ENCODE measurements at regions not wholly inside any gene's neighbourhood (a gene's known extent, or its start where the extent isn't known, plus 50 kb on each side); places are given as distances from the start of the nearest gene placed in this dataset.

- ChIA-PET RAD21 (ENCODE audit: low non-redundant PET in 1 of 2, low total read pairs in 2 of 2, uncharacterized antibody in 2 of 2, unreplicated experiment in 2 of 2) (no interaction called here), CTCF (no interaction called here)
- no peak overlapping the region for H2AFZ ChIP-seq (ENCODE audit: low read depth, low read length, poor library complexity, severe bottlenecking)
Measured at GRCh38 chr15:93664213-93664956, 567.0 kb upstream of the MCTP2 start.

More at GRCh38 chr15:93664213-93664956, 567.0 kb upstream of the MCTP2 start:
- intact Hi-C loops (cut with micrococcal nuclease): no loop called here
- Histone ChIP-seq H3K27me3 (ENCODE audit: insufficient read depth, low read length) (no peaks in the 10 kb centered on the region), H3K27ac (ENCODE audit: low read depth, low read length) (no peak overlapping the region), H3K9me2 (ENCODE audit: insufficient read depth) (no peaks in the 10 kb centered on the region), H3K4me2 (ENCODE audit: low read length) (no peak overlapping the region), H3K9ac (ENCODE audit: low read length) (no peak overlapping the region), H3K4me1 (ENCODE audit: control insufficient read depth in 1 of 2, insufficient read depth in 2 of 2, low read length in 2 of 2) (no peaks in the 10 kb centered on the region), H3K4me3 (replicated peaks in 1 of 2; ENCODE audit: low read depth in 1 of 2, low read length in 2 of 2) (no peak overlapping the region), H3K79me2 (ENCODE audit: insufficient read depth, low read length) (no peaks in the 10 kb centered on the region), H4K20me1 (ENCODE audit: insufficient read depth) (no peaks in the 10 kb centered on the region), H3K9me3 (ENCODE audit: control insufficient read depth in 1 of 2, insufficient read depth in 1 of 2, low read depth in 1 of 2, low read length in 2 of 2) (peaks cover 0 to 5% of the 10 kb centered on the region in 2 experiments; a peak in 1 of 4 replicates), H3K36me3 (ENCODE audit: control insufficient read depth in 1 of 2, insufficient read depth in 2 of 2, low read length in 2 of 2) (no peaks in the 10 kb centered on the region)
- ATAC-seq (no peak), DNase-seq (ENCODE audit: low read depth, low spot score) (no peak)
- no TSS peak for BruUV-seq (replicated peaks)
- TF ChIP-seq RAD21 (IDR thresholded peaks at IDR 0.05; ENCODE audit: low read depth) (no peak), EZH2 (IDR thresholded peaks at IDR 0.05) (no peak), EZH2phosphoT487 (IDR thresholded peaks at IDR 0.05; ENCODE audit: borderline replicate concordance) (no peak), EGR1 (IDR thresholded peaks at IDR 0.05; ENCODE audit: low read depth) (no peak), CEBPB (IDR thresholded peaks at IDR 0.05; ENCODE audit: low read depth) (no peak), ZNF274 (IDR thresholded peaks at IDR 0.05; ENCODE audit: low read depth, low read length) (no peak), SIN3A (IDR thresholded peaks at IDR 0.05; ENCODE audit: low read depth) (no peak), YY1 (IDR thresholded peaks at IDR 0.05; ENCODE audit: extremely low read depth, insufficient replicate concordance, low read depth, low read length) (no peak), ZFX (IDR thresholded peaks at IDR 0.05) (no peak), FOSL1 (IDR thresholded peaks at IDR 0.05; ENCODE audit: low read depth) (no peak), ELF1 (IDR thresholded peaks at IDR 0.05; ENCODE audit: borderline replicate concordance, low read depth) (no peak), SRF (IDR thresholded peaks at IDR 0.05; ENCODE audit: low read depth) (no peak), TCF7L2 (IDR thresholded peaks at IDR 0.05; ENCODE audit: borderline replicate concordance, extremely low read depth, insufficient read depth, insufficient read length) (no peak), ATF3 (IDR thresholded peaks at IDR 0.05) (no peak), CBX3 (IDR thresholded peaks at IDR 0.05; ENCODE audit: low read depth) (no peak), REST (IDR thresholded peaks at IDR 0.05; ENCODE audit: low read depth) (no peak), MAX (IDR thresholded peaks at IDR 0.05) (no peak), POLR2AphosphoS5 (IDR thresholded peaks at IDR 0.05; ENCODE audit: low read depth, low read length) (no peak), POLR2A (IDR thresholded peaks at IDR 0.05; ENCODE audit: borderline replicate concordance, extremely low read depth, insufficient read depth, insufficient read length) (no peak), SP1 (IDR thresholded peaks at IDR 0.05; ENCODE audit: low read depth) (no peak)
- POLR2A ChIA-PET: no interaction called here
